ENCODE measurements at regions not wholly inside any gene's neighbourhood (a gene's known extent, or its start where the extent isn't known, plus 50 kb on each side); places are given as distances from the start of the nearest gene placed in this dataset.
A peak's percentile ranks its signal among the peaks of the same experiment; 100 is the strongest.

- POLR2A ChIA-PET = no interaction called here
- DNase-seq (ENCODE audit: extremely low spot score) = no peak
- CTCF ChIA-PET = no interaction called here
- no peak for TF ChIP-seq CTCF (IDR thresholded peaks at IDR 0.05; ENCODE audit: control extremely low read depth, extremely low read depth, low read depth, missing control alignments)
Measured at GRCh38 chr6:29884261-29884660, 56.6 kb downstream of the HLA-G start.

GRCh38 chr6:29886701-29887100 lies 55.6 kb upstream of the HLA-A start:
- POLR2A ChIA-PET = no interaction called here
- CTCF ChIA-PET = no interaction called here
- TF ChIP-seq CTCF (IDR thresholded peaks at IDR 0.05; ENCODE audit: control extremely low read depth, extremely low read depth, low read depth, missing control alignments) = no peak
- no peak for DNase-seq (ENCODE audit: extremely low spot score)

GRCh38 chr6:29887330-29887818 lies 55.0 kb upstream of the HLA-A start:
- ChIA-PET POLR2A (no interaction called here), CTCF (no interaction called here)
- DNase-seq (ENCODE audit: extremely low spot score) = peak; percentile 33
- no peak for TF ChIP-seq CTCF (IDR thresholded peaks at IDR 0.05; ENCODE audit: control extremely low read depth, extremely low read depth, low read depth, missing control alignments)

- ChIA-PET CTCF (no interaction called here), POLR2A (no interaction called here)
- peak; percentile 81 for DNase-seq (ENCODE audit: extremely low spot score)
- no peak for TF ChIP-seq CTCF (IDR thresholded peaks at IDR 0.05; ENCODE audit: control extremely low read depth, extremely low read depth, low read depth, missing control alignments)
Measured at GRCh38 chr6:29887819-29888776, 54.2 kb upstream of the HLA-A start.
